ENCODE measurements at regions not wholly inside any gene's neighbourhood (a gene's known extent, or its start where the extent isn't known, plus 50 kb on each side); places are given as distances from the start of the nearest gene placed in this dataset.

GRCh38 chr1:106517224-106517623 is 539.2 kb upstream of the PRMT6 start:
- H3K27ac ChIP-seq (ENCODE audit: extremely low read length, insufficient read depth, low read length) = no peak overlapping the region
- no peaks in the 10 kb centered on the region for H3K36me3 ChIP-seq (replicated peaks in 1 of 2; ENCODE audit: control insufficient read depth in 1 of 2, insufficient read depth in 2 of 2, low read length in 2 of 2)
- ChIA-PET CTCF (ENCODE audit: low intra/inter-chr PET ratio, low total read pairs) (no interaction called here), POLR2A (no interaction called here)
- no peak for FAIRE-seq
- WGBS (ENCODE audit: low lambda C conversion rate) = 4% methylated on average over 3 of the region's 3 CpGs
- in situ Hi-C loops (cut with HindIII; ENCODE audit: extremely low pct_ligation_motif_present, low pct_unique_long_range_greater_than_20kb) (no loop called here), intact Hi-C loops (cut with micrococcal nuclease; ENCODE audit: unreplicated experiment) (no loop called here)
- no peak for DNase-seq (ENCODE audit: low spot score)
- no peak overlapping the region for H3K4me3 ChIP-seq (replicated peaks in 1 of 3; ENCODE audit: insufficient read depth in 1 of 3, low read depth in 2 of 3, low read length in 3 of 3)
- H3K27me3 ChIP-seq (ENCODE audit: control insufficient read depth in 1 of 2, insufficient read depth in 2 of 2, low read length in 2 of 2) = no peaks in the 10 kb centered on the region
- H4K20me1 ChIP-seq (ENCODE audit: insufficient read depth, low read length) = no peaks in the 10 kb centered on the region
- no peak overlapping the region for H2AFZ ChIP-seq (ENCODE audit: low read length)
- BruUV-seq (replicated peaks) = no TSS peak
- H3K9me3 ChIP-seq (ENCODE audit: low read length) = peaks cover 29% of the 10 kb centered on the region
- H3K9ac ChIP-seq (ENCODE audit: insufficient read depth, low read depth, low read length) = no peak overlapping the region
- no peak overlapping the region for H3K4me2 ChIP-seq (ENCODE audit: low read depth, low read length)
- no peaks in the 10 kb centered on the region for H3K79me2 ChIP-seq (ENCODE audit: insufficient read depth, low read length)
- no peak for ATAC-seq
- no peaks in the 10 kb centered on the region for H3K4me1 ChIP-seq (ENCODE audit: insufficient read depth, low read length)
- TF ChIP-seq ZNF34 (CRISPR knock-in tag; IDR thresholded peaks at IDR 0.05; ENCODE audit: borderline replicate concordance) (no peak), NCOA5 (CRISPR knock-in tag; IDR thresholded peaks at IDR 0.05) (no peak), ZNF264 (CRISPR knock-in tag; IDR thresholded peaks at IDR 0.05) (no peak), KDM5B (CRISPR knock-in tag; IDR thresholded peaks at IDR 0.05; ENCODE audit: borderline replicate concordance) (no peak), ZNF556 (CRISPR knock-in tag; IDR thresholded peaks at IDR 0.05; ENCODE audit: borderline replicate concordance) (no peak), PPARG (CRISPR knock-in tag; conservative IDR thresholded peaks at IDR 0.05) (no peak), ZNF205 (CRISPR knock-in tag; IDR thresholded peaks at IDR 0.05) (no peak), RARA (CRISPR knock-in tag; IDR thresholded peaks at IDR 0.05) (no peak), ZNF407 (CRISPR knock-in tag; IDR thresholded peaks at IDR 0.05; ENCODE audit: not compliant biosample characterization) (no peak), ZNF777 (CRISPR knock-in tag; IDR thresholded peaks at IDR 0.05) (no peak), PRDM15 (CRISPR knock-in tag; IDR thresholded peaks at IDR 0.05) (no peak)
